ENCODE measurements at regions not wholly inside any gene's neighbourhood (a gene's known extent, or its start where the extent isn't known, plus 50 kb on each side); places are given as distances from the start of the nearest gene placed in this dataset.

DNA sequence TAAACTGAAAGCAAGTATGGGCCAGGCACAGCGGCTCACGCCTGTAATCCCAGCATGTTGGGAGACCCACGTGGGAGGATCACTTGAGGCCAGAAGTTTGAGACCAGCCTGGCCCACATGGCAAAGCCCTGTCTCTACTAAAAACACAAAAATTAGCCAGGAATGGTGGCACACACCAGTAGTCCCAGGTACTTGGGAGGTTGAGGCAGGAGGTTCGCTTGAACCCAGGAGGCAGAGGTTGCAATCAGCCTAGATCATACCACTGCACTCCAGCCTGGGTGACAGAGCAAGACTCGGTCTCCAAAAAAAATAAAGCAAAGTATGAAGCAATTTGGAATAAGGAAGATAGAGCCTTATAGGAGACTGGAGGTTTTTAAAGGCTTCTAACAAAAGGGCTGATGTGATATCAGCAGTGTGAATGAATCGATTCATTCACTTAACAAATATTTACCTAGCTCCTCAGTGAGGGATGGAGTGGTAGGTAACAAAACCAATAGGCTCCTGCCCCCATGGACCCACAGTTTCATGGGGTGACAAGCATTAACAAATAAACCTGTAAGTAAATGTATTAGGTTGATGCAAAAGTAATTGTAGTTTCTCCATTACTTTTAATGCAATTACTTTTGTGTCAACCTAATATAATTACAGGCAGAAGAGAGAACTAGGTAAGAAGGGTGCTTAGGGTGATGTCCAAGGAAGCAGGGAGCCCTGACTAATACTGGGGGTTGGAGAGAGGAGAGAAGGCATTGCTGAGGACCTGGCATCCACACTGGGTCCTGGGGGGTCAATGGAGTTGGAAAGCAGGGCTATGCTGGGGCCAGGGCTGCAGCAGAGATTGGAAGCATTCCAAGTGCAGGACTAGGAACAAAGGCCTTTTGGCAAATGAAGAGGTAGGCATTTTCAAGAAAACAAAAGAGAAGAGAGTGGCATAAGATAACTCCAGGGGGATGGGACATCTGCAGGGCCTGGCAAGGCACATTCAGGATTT is 195.4 kb upstream of the ARL4C start:
- DNase-seq: no peak

DNA sequence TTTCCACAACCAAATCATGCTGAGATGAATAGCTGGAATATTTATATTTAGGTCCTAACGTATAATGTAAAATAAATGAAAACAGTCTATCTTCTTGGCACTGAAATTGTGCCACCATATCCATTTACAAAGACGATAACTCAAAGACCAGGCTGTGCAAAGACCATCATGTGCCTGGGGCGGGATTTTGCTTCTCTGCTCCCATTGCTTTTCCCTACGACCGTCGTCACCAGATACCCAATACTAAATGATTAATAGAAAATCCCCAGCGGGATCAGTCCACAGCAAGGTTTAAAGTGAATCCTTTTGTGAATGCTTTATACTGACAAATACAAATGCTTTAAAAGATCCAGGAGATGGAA is 194.3 kb upstream of the ARL4C start:
- DNase-seq: no peak

DNA sequence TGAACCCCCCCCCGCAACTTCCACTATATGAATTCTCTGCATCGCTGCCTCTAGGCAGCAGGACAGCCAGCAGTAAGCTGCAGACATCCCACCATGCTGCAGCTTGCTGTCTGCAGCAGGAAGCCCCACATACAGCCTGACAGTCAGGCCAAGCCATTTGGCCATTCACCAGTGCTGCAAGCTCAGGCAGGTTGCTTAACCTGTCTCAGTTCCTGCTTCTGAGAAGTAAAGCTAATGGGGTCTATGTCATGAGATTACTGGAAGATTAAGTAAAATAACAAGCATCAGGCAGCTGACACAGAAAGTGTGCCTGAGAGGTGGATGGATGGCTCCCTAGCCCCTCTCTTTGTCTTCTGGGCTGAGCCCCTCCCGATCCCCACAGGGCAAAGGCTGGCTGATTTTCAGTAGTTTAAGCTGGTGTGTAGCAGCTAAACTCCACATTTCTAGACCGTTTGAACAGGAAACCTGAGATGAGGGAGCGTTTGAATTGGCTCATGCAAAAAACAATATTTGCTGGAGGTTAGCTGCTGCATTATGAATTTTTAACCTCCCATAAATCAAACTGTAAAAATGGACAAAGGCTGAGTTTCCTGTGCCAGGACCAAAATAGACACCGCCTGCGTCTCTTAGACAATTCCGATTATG is 193.8 kb upstream of the ARL4C start:
- no peak for DNase-seq

- no peak for DNase-seq
Observed at GRCh38 chr2:234689911-234690379, 193.1 kb upstream of the ARL4C start.

- DNase-seq: no peak
Observed at GRCh38 chr2:234687718-234688475, 191.0 kb upstream of the ARL4C start.

- no peak for DNase-seq
Observed at GRCh38 chr2:234686088-234686890, 189.4 kb upstream of the ARL4C start.

GRCh38 chr2:234684466-234684865 is 187.6 kb upstream of the ARL4C start:
- DNase-seq: no peak

- DNase-seq: no peak
Observed at GRCh38 chr2:234683950-234684349, 187.1 kb upstream of the ARL4C start.

- DNase-seq: no peak
Observed at GRCh38 chr2:234682492-234683228, 185.8 kb upstream of the ARL4C start.

DNA sequence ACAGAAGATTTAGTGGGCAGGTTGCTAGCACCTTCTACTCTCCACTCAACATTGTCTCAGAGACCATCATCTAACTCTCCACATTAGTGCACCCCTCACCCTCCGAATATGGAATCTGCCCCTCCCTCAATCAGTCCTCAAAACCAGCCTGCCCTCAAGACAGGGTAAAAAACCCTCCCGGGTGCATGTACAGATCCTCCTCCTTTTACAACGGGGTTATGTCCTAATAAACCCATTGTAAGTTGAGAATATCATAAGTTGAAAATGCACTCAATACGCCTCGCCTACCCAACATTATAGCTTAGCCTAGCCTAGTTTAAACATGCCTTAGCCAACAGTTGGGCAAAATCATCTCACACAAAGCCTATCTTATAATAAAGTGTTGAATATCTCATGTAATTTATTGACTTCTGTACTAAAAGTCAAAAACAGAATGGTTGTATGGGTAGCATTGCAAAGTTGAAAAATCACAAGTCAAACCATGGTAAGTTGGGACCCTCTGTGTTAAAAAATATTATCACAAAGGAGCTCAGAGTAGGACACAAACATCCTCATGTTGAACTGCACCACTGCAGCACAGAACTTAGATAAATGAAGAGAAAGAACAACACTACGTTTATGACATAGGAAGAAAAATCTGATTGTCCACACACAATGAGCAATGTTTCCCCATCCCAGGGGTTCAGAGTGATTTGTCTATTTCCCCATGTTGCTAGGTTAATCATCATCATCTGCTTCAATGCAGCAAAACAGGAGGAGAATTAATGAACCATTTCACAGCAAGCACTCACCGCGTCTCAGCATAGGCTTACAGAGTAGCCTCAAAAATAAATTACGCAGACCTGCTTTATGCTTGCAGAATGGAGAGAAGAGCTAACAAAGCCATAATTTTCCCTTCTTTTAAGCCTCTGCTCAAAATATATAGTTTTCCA is 184.1 kb upstream of the ARL4C start:
- no peak for DNase-seq

GRCh38 chr2:234679741-234680687 is 183.1 kb upstream of the ARL4C start:
- DNase-seq: no peak

GRCh38 chr2:234679301-234679740 is 182.4 kb upstream of the ARL4C start:
- no peak for DNase-seq

- DNase-seq: no peak
Observed at GRCh38 chr2:234678711-234679110, 181.8 kb upstream of the ARL4C start.

GRCh38 chr2:234677758-234678538 is 181.1 kb upstream of the ARL4C start:
- DNase-seq: no peak

DNA sequence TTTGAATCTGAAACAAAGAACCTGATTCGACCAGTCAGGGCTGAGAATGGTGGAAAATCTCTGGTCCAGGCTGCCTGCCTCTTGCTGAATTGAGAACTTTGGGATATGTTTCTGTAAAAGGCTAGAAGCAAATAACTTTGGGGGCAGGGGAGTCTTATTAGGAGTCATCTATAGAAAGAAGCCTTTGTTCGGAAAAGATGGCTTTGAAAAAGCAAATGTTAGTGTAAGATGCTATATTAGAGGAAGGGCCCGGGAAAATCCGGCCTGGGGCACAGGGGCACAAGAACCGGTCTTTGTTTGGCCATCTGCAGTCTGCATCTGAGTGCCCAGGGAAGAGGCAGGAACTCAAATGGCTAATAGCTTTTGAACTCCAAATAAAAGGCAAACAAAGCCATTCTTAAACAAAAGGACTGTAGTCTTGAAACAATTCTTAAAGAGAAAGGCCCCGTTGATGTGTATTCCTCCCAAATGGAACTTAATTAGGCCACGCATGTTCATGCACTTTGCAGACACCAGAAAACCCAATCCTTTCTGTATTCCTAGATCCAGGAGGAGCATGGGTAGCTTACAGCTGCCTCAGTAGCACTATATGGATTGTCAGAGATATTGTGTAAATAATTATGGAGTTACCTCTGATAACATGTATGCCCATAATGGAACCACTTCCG is 180.0 kb upstream of the ARL4C start:
- DNase-seq: no peak

DNA sequence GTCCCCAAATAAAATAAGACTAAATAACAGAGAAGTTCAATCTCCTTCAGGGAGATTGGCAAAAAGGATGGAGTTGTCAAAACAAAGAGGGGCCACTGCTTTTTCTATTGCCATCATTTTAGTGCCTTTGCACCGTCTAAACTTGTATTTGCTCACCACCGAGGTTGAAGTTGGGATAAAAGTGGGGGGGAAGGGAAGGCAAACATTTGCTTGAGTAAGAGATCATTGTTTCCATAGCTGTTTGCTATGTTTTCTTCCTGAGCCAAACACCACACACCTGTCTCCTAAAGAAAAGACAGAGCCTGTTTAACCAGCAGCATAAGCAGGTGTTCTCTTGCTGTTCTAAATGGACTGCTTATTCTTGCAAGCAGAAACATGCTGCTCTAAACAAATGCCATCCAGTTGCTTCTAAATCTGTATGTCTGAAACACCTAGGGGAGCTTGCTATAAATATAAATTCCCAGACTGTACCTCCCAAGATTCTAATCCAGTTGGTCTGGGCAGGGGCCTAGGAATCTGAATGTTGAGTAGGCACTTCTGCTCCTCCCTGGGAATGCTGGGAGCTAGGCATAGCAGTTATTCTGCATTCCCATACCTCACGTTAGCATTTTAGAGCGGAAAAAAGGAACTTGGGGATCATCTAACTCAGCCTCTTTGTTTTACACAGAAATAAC is 179.4 kb upstream of the ARL4C start:
- no peak for DNase-seq

DNA sequence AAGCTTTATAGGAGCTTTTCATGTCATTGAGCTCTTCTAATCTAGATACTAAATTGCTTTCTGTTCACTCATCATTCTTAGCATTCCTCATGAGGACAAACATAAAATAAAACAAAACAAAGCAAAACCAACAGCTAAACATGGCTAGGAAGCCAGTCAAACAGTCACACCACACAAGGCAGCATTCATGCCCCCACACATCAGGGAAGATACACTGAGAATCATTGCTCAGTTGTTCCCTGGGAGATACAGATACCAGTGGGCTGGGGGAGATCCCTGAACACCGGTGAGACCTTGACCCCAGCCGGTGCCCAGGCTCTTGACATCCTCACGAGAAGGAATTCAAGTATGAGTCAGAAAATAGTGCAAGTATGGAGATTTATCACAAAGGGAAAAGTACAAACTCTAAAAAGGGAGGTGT is 177.9 kb upstream of the ARL4C start:
- no peak for DNase-seq

Measured in CD4-positive, alpha-beta T cell treated with Interleukin-6 for 4 hours (primary cell).